Natural killer cell (primary cell): ENCODE measurements at regions not wholly inside any gene's neighbourhood (a gene's known extent, or its start where the extent isn't known, plus 50 kb on each side); places are given as distances from the start of the nearest gene placed in this dataset.
A peak's percentile ranks its signal among the peaks of the same experiment; 100 is the strongest.

Source experiments
- ATAC-seq, 3 donors: fragments of 150-1000 bp in 2 of 3; fragments of 200-7000 bp in 1 of 3; cut with Tn5 transposase; 1 replicate in 1 of 3; 2 replicates in 2 of 3; pipeline ENCODE4 v1.10.0; 2021; ENCODE audit warnings: mild to moderate bottlenecking in 2 of 3, moderate library complexity in 2 of 3
- DNase-seq, 2 donors: peaks; one replicate each; pipeline versions ENCODE4 v3.0.0 to v3.0.0-alpha.2; 2013 to 2021; ENCODE audit warnings: mixed read lengths in 1 of 2
- H3K27ac ChIP-seq: one replicate; pipeline ENCODE4 v1.5.1; 2013; ENCODE audit warnings: mild to moderate bottlenecking, low read length
- H3K27me3 ChIP-seq: one replicate; pipeline ENCODE4 v1.6.1; 2013; ENCODE audit warnings: low read length; ENCODE audit not compliant: control insufficient read depth, insufficient read depth
- H3K36me3 ChIP-seq: one replicate; pipeline ENCODE4 v1.6.1; 2013; ENCODE audit warnings: low read length; ENCODE audit not compliant: control insufficient read depth, insufficient read depth
- H3K4me1 ChIP-seq: one replicate; pipeline ENCODE4 v1.6.1; 2013; ENCODE audit warnings: low read length; ENCODE audit not compliant: control insufficient read depth, insufficient read depth
- H3K4me3 ChIP-seq: one replicate; pipeline ENCODE4 v1.5.1; 2013; ENCODE audit warnings: low read length
- H3K9me3 ChIP-seq: one replicate; pipeline ENCODE4 v1.6.1; 2013; ENCODE audit warnings: low read length; ENCODE audit not compliant: control insufficient read depth, insufficient read depth
- H3K27ac Mint-ChIP-seq, 2 donors: one replicate each; pipeline ENCODE4 v1.8.0; 2022; ENCODE audit warnings: mild to moderate bottlenecking in 2 of 2, mixed read lengths in 2 of 2, moderate library complexity in 1 of 2
- H3K27me3 Mint-ChIP-seq, 2 donors: one replicate each; pipeline ENCODE4 v1.8.0; 2022; ENCODE audit warnings: low read depth in 2 of 2, mixed read lengths in 2 of 2
- H3K36me3 Mint-ChIP-seq: one replicate; pipeline ENCODE4 v1.8.0; 2022; ENCODE audit warnings: mixed read lengths
- H3K4me1 Mint-ChIP-seq, 2 donors: one replicate each; pipeline ENCODE4 v1.8.0; 2022; ENCODE audit warnings: mixed read lengths in 2 of 2
- H3K4me3 Mint-ChIP-seq: one replicate; pipeline ENCODE4 v1.8.0; 2022; ENCODE audit warnings: mild to moderate bottlenecking, moderate library complexity, mixed read lengths
- H3K9me3 Mint-ChIP-seq, 2 donors: one replicate each; pipeline ENCODE4 v1.8.0; 2022; ENCODE audit warnings: mixed read lengths in 2 of 2
- WGBS: methylation state at CpG from one replicate; pipeline ENCODE4 v1.1.7; 2013; ENCODE audit warnings: missing lambda C conversion rate; ENCODE audit not compliant: insufficient coverage; 5-methylcytosine and 5-hydroxymethylcytosine counted together
- intact Hi-C: fragments of 100-400 bp; cut with micrococcal nuclease; formaldehyde crosslinking; loops from one replicate; pipeline ENCODE4 v1.14.2; 2022
- TF ChIP-seq, protein P1 (sequence below): fragments of 200-600 bp; IDR thresholded peaks from one replicate; pipeline ENCODE4 v1.8.0; 2022; ENCODE audit warnings: antibody characterized with exemption

DNA sequence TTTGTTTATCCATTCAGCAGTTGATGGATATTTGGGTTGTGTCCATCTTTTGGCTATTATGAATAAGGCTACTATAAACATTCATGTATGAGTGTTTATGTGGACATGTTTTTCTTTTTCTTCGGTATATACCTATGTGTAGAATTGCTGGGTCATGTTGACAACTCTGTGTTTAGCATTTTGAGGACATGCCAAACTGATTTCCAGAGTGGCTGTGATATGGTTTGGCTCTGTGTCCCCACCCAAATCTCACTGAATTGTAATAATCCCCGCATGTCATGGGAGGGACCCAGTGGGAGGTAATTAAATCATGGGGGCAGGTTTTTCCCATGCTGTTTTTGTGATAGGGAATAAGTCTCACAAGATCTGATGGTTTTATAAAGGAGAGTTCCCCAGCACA, 439.7 kb downstream of the UTRN start:
- intact Hi-C loops, result loop anchor here (5.0 kb wide), 1 partner anchor 143 kb away; no protein-coding TSS in a partner anchor
- Mint-ChIP-seq H3K27me3 (no peaks in the 10 kb centered on the region), H3K36me3 (peaks cover 7% of the 10 kb centered on the region), H3K4me3 (no peak overlapping the region), H3K9me3 (peaks cover 0 to 3% of the 10 kb centered on the region in 2 donors), H3K27ac (peak overlapping the region in 1 of 2 donors; percentile 10), H3K4me1 (peaks cover 57 to 64% of the 10 kb centered on the region in 2 donors)
- Histone ChIP-seq H3K4me1 (peaks cover 8% of the 10 kb centered on the region), H3K27ac (no peak overlapping the region), H3K9me3 (no peaks in the 10 kb centered on the region), H3K36me3 (peaks cover 9% of the 10 kb centered on the region), H3K4me3 (no peak overlapping the region), H3K27me3 (no peaks in the 10 kb centered on the region)
- no peak for DNase-seq
- TF ChIP-seq, protein P1, sequence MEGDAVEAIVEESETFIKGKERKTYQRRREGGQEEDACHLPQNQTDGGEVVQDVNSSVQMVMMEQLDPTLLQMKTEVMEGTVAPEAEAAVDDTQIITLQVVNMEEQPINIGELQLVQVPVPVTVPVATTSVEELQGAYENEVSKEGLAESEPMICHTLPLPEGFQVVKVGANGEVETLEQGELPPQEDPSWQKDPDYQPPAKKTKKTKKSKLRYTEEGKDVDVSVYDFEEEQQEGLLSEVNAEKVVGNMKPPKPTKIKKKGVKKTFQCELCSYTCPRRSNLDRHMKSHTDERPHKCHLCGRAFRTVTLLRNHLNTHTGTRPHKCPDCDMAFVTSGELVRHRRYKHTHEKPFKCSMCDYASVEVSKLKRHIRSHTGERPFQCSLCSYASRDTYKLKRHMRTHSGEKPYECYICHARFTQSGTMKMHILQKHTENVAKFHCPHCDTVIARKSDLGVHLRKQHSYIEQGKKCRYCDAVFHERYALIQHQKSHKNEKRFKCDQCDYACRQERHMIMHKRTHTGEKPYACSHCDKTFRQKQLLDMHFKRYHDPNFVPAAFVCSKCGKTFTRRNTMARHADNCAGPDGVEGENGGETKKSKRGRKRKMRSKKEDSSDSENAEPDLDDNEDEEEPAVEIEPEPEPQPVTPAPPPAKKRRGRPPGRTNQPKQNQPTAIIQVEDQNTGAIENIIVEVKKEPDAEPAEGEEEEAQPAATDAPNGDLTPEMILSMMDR, result no peak
- 100% methylated on average over 2 of the region's 2 CpGs for WGBS
- ATAC-seq, result no peak

DNA sequence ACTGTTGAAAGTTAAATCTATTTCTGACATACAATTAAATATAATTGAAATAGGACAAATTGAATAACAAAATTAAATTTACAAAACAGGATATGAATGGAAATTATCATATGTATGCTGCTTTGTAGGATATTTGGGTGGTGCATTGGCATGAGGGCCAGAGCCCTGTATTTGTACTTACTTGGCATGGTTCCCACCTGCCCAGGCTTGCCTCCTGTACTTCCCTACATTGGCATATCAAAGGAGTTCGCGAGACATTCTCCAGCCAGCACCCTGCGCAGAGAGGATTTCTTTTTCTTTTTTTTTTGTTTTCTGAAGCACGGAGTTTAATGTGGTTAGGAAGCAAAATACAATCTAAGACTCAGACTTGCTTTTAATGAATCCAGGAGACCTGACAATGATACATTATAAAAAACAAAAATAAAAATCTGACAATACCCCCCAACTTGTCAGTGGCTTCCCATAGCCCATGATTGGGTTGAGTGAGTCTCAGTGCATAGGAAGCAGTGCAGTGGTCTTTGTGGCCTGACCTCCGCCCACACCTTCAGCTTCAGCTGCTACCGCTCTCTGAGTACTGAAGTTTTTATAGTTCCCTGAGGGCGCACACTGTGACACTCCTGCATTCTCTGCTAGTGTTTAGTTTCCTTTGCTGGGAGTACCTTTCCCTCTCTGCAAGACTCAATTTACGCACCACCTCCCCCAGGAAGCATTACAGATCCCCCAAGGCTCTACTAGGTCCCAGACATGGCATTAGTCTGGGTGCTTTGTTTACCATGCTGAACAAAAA, 440.8 kb downstream of the UTRN start:
- peaks cover 0 to 3% of the 10 kb centered on the region in 2 donors for H3K9me3 Mint-ChIP-seq
- H3K9me3 ChIP-seq, result no peaks in the 10 kb centered on the region
- 46% methylated on average over 5 of the region's 8 CpGs for WGBS
- peak overlapping the region; percentile 10 to 51 for H3K27ac Mint-ChIP-seq
- peak; percentile 83 to 96 (median 92) for ATAC-seq
- H3K4me1 Mint-ChIP-seq, result peaks cover 50 to 55% of the 10 kb centered on the region in 2 donors
- no peak overlapping the region for H3K4me3 ChIP-seq
- peak overlapping the region; percentile 42 for H3K4me3 Mint-ChIP-seq
- no peaks in the 10 kb centered on the region for H3K36me3 Mint-ChIP-seq
- H3K27ac ChIP-seq, result no peak overlapping the region
- H3K27me3 Mint-ChIP-seq, result no peaks in the 10 kb centered on the region
- DNase-seq, result peak; percentile 27 to 33
- H3K36me3 ChIP-seq, result peaks cover 10% of the 10 kb centered on the region
- intact Hi-C loops, result no loop called here
- TF ChIP-seq, protein P1, result no peak
- no peaks in the 10 kb centered on the region for H3K27me3 ChIP-seq
- H3K4me1 ChIP-seq, result peaks cover 8% of the 10 kb centered on the region

DNA sequence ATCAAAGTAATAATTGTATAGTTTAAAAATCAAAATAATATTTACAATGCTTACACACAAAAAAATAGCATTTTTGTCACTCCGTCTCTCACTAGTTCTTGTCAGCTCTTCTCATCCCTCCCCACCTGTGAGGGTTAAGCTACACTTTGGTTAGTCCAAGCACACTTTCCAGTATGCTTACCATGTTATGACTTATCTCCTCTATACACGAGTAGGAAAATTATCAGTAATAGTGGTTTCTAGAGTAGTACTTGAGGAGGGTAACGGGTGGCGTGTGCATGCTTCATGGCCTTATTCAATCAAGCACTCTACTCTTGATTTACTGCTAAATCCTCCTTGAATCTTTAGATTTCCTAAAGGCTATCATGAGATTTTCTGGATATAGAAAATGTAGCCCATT, 443.7 kb downstream of the UTRN start:
- H3K27ac Mint-ChIP-seq, result peak overlapping the region; percentile 45 to 69
- H3K27me3 Mint-ChIP-seq, result no peaks in the 10 kb centered on the region
- peaks cover 38 to 41% of the 10 kb centered on the region in 2 donors for H3K4me1 Mint-ChIP-seq
- H3K4me3 Mint-ChIP-seq, result no peak overlapping the region
- DNase-seq (no peak), ATAC-seq (no peak)
- Histone ChIP-seq H3K27me3 (no peaks in the 10 kb centered on the region), H3K9me3 (no peaks in the 10 kb centered on the region), H3K4me3 (no peak overlapping the region), H3K27ac (no peak overlapping the region), H3K36me3 (peaks cover 27% of the 10 kb centered on the region), H3K4me1 (peaks cover 8% of the 10 kb centered on the region)
- peaks cover 0 to 3% of the 10 kb centered on the region in 2 donors for H3K9me3 Mint-ChIP-seq
- intact Hi-C loops, result no loop called here
- H3K36me3 Mint-ChIP-seq, result peaks cover 7% of the 10 kb centered on the region
- 100% methylated on average over 1 of the region's 4 CpGs for WGBS
- TF ChIP-seq, protein P1, result no peak
